GM12892 (cell line): ENCODE measurements at regions not wholly inside any gene's neighbourhood (a gene's known extent, or its start where the extent isn't known, plus 50 kb on each side); places are given as distances from the start of the nearest gene placed in this dataset.
"Not testable (repeated sequence)": the region's sequence is repeated elsewhere in the genome, so short reads cannot be mapped to it uniquely, and the experiment has no call there.

Experiments
- DNase-seq: peaks from one replicate; pipeline ENCODE4 v3.0.0; 2011; ENCODE audit not compliant: insufficient read length
- FAIRE-seq: peaks from 2 replicates; lab custom pipeline; 2011; peaks lifted over from hg19 to GRCh38; lab: Jason Lieb, UNC
- POLR2A ChIP-seq: IDR thresholded peaks from 2 replicates; pipeline ENCODE4 v1.6.1; 2011; ENCODE audit warnings: low read depth, low read length, control low read depth
- POLR2AphosphoS5 ChIP-seq: IDR thresholded peaks from 2 replicates; pipeline ENCODE4 v1.6.1; 2011; ENCODE audit warnings: low read depth, low read length, control low read depth
- TAF1 ChIP-seq: IDR thresholded peaks from 2 replicates; pipeline ENCODE4 v1.6.1; 2011; ENCODE audit warnings: low read depth, mild to moderate bottlenecking, control low read depth, low read length, borderline replicate concordance

DNA sequence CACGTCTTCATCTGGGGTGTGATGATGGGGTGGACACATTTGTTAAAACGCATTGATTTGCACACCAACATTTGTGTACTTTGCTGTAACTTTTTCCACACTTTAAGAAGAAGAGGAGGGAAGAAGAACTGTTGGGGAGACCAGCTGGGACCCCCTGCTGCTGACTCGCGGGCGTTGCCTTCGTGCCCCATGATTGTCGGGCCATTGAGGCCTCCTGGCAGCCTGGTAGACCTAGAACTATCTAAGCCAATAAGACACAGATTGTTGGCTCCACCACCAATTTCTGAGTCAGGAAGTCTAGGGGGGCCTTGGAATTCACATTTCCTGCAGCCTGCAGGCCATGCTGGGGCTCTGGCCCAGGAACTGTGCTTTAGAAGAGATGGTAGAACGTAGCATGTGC, 105.5 kb downstream of the TNFRSF13B start:
- DNase-seq (no peak), FAIRE-seq (no peak)
- TF ChIP-seq POLR2A (no peak), TAF1 (no peak), POLR2AphosphoS5 (no peak)

- not testable (repeated sequence) for FAIRE-seq, DNase-seq
Observed at GRCh38 chr17:16865704-16866103, 106.2 kb downstream of the TNFRSF13B start.

- DNase-seq, FAIRE-seq: not testable (repeated sequence)
Observed at GRCh38 chr17:16865077-16865613, 106.8 kb downstream of the TNFRSF13B start.

DNA sequence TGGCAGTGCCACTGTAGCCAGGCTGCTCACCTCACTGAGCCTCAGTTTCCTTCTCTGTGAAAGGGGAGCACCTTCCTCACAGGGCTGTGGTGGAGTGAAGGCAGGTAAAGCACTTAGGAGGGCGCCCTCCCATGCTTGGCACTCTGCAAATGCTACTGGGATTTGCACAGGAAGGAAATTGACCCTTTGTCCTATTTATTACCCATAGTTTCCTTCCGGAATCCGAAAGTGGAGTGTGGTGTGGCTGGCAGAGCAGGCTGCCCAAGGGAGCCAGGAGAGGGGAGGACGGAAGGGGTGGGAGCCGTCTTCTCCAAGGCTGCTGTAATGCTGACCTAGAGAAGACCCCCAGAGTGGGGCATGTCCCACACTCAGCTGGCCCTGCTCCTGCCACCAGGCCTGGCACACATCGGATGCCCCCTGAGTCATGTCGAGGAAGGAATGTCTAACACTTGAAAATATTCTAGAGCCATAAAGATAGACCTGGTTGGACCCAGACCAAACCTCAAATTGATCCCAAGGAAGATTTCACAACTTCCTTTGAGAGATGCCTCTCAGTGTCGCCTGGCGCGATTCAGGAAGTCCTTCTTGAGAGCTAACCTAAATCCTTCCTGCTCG, 107.3 kb downstream of the TNFRSF13B start:
- FAIRE-seq: not testable (repeated sequence)

DNA sequence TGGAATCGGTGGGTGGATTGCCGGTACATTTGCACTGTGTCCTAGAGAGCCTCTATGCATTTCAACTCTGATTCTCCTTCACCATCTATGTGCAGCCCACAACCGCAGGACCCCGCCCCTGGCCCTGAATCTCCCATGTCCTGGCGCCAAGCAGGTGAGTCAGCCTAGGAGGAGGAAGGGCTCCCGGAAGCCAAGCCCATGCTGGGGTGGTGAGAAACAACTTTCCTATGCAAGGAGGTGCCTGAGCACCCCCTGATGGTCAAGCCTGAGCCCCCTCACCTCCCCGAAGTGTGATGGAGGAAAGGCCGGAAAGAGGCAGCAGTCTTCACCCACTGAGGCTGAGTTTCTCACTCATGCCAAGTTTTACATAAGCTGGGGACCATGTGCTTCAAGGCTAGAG, 110.8 kb downstream of the TNFRSF13B start:
- FAIRE-seq, DNase-seq: not testable (repeated sequence)

More for the DNA sequence above, 107.3 kb downstream of the TNFRSF13B start:
- DNase-seq: not testable (repeated sequence)

- not testable (repeated sequence) for FAIRE-seq, DNase-seq
Observed at GRCh38 chr17:16860467-16860866, 111.5 kb downstream of the TNFRSF13B start.

DNA sequence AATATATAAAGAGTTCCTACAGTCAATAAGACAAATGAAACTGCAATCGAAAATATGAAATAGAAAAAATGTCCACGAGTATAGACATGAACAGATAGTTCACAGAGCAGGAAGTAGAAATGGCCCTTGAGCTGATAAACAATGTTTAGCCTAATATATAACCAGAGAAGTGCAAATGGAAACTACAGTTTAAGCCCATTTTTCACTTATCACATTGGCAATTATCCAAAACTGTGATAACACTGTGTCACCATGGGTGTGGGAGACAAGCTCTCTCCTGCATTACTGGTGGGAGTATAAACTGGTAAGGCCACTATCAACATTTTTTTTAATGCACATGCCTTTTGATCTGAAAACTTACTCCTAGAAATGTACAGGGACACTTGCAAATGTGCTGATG, 112.4 kb downstream of the TNFRSF13B start:
- not testable (repeated sequence) for DNase-seq, FAIRE-seq

DNA sequence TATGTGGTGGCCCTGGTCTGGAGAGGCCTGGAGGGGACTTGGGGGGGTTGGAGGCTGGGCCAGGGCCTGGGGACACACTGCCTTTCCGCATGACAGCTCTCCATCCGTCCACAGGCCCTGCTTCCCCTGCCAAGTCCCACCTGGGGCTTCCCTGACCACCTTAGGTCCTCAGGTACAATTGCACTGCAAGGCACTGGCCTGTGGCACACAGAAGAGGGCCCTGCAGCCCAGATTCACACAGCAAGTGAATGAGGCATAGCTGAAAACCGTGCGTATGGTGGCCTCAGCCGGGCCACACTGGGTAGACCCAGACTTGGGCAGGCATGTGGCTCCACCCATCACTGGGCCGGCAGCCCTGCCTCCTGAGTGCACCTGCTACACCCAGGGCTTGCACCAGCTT, 114.2 kb downstream of the TNFRSF13B start:
- DNase-seq, FAIRE-seq: not testable (repeated sequence)

GRCh38 chr17:16856846-16857245, 115.1 kb downstream of the TNFRSF13B start:
- FAIRE-seq, DNase-seq: not testable (repeated sequence)

DNA sequence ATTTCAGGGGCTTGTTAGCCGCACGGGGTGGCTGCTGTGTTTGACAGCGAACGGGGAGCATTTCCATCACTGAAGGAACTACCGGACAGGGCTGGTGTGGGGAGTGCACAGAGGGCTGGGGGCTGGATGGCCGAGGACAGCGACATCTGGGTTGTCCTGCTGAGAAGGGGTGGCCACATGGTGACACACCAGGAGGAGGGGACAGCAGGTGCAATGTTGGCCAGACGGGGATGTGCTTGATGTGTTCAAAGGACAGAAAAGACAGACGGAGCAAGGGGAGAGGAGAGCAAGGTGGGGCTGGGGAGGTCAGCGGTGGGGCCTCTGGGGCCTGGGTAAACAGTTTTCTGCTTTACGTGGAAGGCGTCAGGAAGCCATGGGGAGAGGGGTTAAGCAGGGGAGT, 115.7 kb downstream of the TNFRSF13B start:
- FAIRE-seq, DNase-seq: not testable (repeated sequence)

- not testable (repeated sequence) for FAIRE-seq, DNase-seq
Observed at GRCh38 chr17:16854636-16855035, 117.3 kb downstream of the TNFRSF13B start.

DNA sequence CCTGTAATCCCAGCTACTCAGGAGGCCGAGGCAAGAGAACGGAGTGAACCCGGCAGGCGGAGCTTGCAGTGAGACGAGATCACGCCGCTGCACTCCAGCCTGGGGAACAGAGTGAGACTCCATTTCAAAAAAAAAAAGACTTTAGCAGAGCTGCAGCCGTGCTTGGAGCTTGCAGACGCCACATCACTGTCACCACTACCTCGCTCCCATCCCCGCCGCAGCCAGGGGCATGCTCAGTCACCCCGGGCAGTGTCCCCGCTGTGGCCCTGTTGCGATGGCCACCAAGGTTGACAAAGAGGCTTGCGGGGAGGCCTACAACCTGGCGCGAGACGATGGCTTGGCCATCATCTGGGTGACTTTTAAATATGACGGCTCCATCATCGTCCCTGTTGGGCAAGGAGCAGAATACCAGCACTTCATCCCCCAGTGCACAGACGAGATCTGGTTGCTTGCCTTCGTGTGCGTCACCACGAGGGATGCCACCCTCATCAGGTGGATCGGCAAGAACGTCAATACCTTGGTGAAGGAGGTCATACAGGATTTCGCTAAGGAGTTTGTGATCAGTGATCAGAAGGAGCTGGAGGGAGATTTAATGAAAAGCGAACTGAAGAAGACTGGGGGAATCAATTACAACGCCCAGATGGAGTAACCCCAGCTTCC, 118.1 kb downstream of the TNFRSF13B start:
- FAIRE-seq: no peak
- no peak for DNase-seq
- no peak for TF ChIP-seq POLR2AphosphoS5
- TF ChIP-seq POLR2A: no peak
- TF ChIP-seq TAF1: no peak

- FAIRE-seq, DNase-seq: not testable (repeated sequence)
Observed at GRCh38 chr17:16849861-16850260, 122.1 kb downstream of the TNFRSF13B start.

DNA sequence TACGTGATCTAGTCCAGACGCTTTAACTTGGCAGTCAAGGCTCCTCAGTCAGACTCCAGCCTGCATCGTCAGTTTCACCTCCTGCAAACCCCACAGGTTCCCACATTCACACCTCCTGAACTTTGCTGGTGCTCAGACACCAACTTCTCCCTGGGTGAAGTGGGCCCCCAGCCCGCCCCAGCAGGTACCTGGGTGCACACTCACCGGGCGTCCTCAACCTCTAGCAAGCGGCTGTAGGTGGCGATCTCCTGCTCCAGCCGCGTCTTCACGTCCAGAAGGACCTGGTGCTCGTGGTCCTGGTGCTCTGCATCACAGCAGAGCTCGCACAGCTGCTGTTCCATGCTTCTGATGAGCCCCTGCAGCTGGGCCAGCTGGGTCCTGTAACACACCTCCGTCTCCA, 122.9 kb downstream of the TNFRSF13B start:
- not testable (repeated sequence) for FAIRE-seq, DNase-seq

DNA sequence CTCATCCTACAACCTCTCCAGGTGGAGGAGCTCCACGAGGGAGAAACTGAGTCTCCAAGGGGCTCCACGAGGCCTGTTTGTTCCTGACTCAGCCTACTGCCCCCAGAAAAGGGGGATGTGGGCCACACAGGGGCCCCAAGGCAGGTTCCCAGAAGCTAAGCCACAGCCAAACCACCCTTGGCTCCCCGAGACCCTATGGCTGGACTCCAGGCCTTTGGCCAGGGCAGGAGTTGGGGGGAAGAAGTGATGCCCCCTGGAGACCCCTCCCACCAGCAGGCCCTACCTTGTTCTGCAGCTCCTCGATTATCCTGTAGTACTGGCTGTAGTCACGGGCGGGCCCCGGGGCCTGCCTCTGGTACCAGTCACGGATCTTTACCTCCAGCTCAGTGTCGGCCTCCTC, 126.8 kb downstream of the TNFRSF13B start:
- not testable (repeated sequence) for DNase-seq, FAIRE-seq

GRCh38 chr17:16844669-16845068, 127.2 kb downstream of the TNFRSF13B start:
- FAIRE-seq, DNase-seq: not testable (repeated sequence)

GRCh38 chr17:16843511-16843910, 128.4 kb downstream of the TNFRSF13B start:
- FAIRE-seq, DNase-seq: not testable (repeated sequence)

- FAIRE-seq: not testable (repeated sequence)
Observed at GRCh38 chr17:16842346-16842745, 129.6 kb downstream of the TNFRSF13B start.

GRCh38 chr17:16841896-16842295, 130.0 kb downstream of the TNFRSF13B start:
- not testable (repeated sequence) for FAIRE-seq, DNase-seq

More at GRCh38 chr17:16842346-16842745, 129.6 kb downstream of the TNFRSF13B start:
- not testable (repeated sequence) for DNase-seq

GRCh38 chr17:16840219-16840618, 131.7 kb downstream of the TNFRSF13B start:
- DNase-seq, FAIRE-seq: not testable (repeated sequence)
